HG03565 (cell line): ENCODE measurements at regions not wholly inside any gene's neighbourhood (a gene's known extent, or its start where the extent isn't known, plus 50 kb on each side); places are given as distances from the start of the nearest gene placed in this dataset.
"Not testable (repeated sequence)": the region's sequence is repeated elsewhere in the genome, so short reads cannot be mapped to it uniquely, and the experiment has no call there.

Experiments
- ATAC-seq: cut with Tn5 transposase; IDR thresholded peaks from one replicate; pipeline ENCODE4 v1.9.1; 2021; ENCODE audit warnings: mild to moderate bottlenecking, moderate library complexity; ENCODE audit not compliant: unreplicated experiment

DNA sequence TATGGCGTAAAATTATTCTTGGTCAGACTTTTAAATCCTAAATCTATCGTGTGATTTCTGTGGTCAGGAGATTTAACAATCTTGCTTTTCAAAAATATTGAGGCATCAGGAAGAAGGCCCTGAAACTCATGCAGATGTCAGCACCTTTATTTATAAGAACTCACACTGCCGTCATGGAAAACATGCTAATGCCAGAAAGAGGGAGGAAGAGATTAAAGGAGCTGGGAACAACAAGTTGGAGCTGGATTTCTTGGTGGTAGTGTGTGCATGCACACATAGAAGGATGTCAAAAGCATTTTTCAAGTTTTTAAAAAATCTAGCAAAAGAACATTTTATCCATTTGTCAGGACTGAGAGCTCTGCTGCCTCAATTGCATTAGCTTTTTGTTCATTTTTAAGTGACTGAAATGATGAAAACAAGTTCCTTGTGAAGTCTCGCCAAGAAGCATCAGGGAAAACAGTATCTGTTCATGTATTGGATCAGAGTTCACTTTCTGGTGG, 342.5 kb downstream of the SPRY2 start:
- ATAC-seq, result no peak

GRCh38 chr13:79997244-79997643, 343.7 kb downstream of the SPRY2 start:
- no peak for ATAC-seq

- no peak for ATAC-seq
Observed at GRCh38 chr13:79995334-79995733, 345.6 kb downstream of the SPRY2 start.

DNA sequence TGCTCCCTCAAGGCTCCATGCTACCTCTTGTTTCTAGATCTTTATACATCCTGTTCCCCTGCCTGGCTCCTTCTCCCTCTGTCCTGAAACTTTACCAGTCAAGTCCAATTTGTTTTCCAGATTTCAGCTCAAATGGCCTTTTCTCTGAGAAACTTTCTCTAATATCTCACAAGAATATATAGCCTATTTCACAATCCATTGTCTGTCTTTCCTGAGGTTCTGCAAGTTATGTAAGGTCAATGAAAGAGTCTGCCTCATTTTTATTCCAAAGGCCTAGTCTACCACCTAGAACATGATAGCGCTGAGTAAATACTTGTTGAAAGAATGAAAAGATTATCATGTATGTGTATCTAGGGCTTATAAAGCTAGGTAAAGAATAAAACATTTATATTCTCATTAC, 348.8 kb downstream of the SPRY2 start:
- ATAC-seq, result no peak

DNA sequence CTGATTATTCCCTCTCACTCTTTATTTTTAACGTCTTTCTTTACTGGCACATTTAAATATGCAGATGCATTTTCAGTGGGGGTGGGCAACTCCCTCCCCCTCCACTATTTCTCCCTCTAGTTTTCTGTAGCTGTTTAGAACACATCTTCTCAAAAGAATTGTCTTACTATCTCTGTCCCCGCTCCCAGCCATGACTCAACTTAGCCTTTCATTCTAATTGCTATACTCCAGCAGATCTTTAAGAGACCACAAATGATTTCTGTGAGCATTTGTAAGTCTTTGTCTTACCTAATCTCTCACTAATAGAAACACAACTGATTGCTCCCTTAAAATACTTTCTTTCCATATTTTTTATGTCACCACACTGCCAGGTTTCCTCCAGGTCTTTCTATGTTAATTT, 350.9 kb downstream of the SPRY2 start:
- ATAC-seq, result no peak

GRCh38 chr13:79989217-79989661, 351.7 kb downstream of the SPRY2 start:
- ATAC-seq, result no peak

GRCh38 chr13:79988573-79988972, 352.4 kb downstream of the SPRY2 start:
- ATAC-seq, result no peak

DNA sequence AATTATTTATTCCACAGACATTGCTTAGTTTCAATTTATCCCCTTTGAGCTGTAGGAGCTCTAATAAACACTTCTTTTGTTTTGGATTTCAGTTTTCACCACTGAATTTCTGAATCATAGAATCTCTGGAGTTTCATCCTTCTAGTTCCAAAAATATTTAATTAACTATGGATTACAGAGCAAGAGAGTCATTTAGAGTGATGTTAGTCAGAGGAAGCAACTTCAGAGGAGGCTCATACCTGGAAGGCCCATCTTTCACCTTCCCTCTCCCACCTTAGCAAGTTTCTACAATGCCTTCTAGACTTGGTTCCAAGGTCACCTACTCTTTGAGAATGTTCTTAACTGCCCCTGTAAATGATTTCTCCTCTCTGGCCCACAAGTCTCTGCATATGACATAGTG, 353.2 kb downstream of the SPRY2 start:
- no peak for ATAC-seq

GRCh38 chr13:79987323-79987722, 353.6 kb downstream of the SPRY2 start:
- ATAC-seq, result no peak

DNA sequence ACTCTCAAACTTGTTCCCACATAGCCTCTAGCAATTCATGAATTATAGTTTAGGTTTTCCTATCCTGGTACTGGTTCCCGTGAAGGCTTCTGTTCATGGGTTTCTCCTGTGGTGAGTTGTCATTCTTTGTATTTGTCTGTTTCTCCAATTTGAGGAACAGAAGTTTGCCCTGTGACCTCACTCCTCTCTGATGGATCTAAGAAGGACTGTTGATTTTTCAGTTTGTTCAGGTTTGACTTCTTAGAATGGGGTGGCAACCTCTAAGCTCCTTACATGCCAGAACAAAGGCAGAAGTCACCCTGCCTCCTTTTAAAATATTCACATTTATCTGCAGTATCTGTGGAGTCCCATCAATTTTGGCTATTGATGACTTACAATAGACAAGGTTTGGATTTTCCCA, 354.0 kb downstream of the SPRY2 start:
- no peak for ATAC-seq

DNA sequence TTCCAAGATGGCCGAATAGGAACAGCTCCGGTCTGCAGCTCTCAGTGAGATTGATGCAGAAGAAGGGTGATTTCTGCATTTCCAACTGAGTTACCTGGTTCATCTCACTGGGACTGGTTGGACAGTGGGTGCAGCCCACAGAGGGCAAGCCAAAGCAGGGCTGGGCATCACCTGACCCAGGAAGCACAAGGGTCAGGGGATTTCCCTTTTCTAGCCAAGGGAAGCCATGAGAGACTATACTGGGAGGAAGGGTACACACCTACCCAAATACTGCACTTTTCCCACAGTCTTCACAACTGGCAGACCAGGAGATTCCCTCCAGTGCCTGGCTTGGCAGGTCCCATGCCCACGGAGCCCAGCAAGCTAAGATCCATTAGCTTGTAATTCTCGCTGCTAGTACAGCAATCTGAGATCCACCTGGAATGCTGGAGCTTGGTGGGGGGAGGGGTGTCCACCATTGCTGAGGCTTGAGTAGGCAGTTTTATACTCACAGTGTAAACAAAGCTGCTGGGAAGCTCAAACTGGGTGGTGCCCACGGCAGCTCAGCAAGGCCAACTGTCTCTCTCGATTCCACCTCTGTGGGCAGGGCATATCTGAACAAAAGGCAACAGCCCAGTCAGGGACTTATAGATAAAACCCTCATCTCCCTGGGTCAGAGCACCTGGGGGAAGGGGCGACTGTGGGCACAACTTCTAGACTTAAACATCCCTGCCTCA, 365.8 kb downstream of the SPRY2 start:
- not testable (repeated sequence) for ATAC-seq

DNA sequence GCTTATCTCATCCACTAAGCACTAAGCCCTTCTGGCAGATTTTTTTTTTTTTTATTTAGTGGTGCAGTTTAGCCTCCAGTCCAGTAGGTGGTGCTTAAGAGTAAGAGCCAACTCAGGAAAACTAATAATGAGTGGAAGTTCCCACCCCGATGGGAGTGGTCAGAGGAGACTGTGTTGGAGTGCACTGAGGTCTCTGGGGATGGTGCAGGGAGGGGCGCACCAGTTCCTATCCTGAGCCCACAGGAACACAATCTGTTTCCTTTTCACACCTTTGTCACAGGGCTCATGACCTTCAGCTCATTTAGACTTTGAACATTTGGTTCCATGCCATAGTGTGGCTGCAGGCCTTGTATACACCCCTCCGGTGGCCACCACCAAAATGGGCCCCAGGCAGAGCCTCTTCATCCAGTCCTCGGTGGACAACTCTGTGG, 367.4 kb downstream of the SPRY2 start:
- ATAC-seq, result peak; percentile 93

DNA sequence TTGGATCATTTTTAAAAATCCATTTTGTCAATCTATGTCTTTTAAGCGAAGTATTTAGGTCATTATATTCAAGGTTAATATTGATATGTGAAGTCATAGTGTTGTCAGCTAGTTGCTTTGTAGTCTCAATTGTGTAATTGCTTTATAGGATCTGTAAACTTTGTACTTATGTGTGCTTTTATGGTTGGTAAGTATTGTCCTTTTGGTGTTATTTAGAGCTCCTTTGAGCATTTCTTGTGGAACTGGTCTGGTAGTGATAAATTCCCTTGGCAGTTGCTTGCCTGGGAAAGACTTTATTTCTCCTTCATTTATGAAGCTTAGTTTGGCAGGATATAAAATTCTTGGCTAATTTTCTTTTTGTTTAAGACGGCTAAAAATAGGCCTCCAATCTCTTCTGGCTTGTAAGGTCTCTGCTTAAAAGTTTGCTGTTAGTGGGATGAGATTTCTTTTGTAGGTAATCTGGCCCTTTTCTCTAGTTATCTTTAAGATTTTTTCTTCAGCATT, 368.8 kb downstream of the SPRY2 start:
- no peak for ATAC-seq

DNA sequence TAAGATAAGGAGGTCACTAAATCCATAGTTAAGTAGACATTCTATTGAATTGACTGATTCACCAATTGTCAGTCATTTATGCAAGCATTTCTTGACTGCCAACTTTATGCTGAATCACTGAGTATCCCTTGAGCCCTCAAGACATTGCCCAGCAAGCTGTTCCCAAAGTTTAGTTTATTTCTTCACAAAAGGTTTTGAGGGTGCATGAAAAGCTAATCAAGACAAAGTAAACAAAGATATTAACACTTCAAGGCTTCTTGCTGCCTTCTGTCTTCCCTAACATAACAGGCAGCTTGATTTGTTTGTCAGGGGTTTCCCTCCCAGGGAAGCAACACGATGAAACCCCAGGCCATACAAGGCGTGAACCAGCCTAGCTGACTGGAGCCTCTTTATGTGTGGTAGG, 374.4 kb downstream of the SPRY2 start:
- ATAC-seq, result no peak

DNA sequence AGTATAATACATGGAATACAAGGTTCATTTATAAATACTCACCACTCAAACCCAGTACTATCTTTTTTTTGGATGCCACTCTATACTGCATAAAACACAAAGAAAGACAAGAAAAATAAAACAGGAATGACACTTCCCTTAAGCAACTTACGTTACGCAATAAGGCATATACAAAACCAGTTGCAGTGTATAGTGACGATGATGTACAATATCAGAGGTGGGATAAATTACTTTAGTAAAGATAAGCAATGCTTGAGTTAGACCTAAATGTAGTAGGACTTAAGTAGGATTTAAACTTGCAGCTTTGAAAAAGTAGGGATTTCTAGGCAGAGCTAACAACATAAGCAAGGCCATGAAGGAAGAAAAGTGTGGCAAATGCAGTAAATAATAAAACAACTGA, 374.9 kb downstream of the SPRY2 start:
- no peak for ATAC-seq

DNA sequence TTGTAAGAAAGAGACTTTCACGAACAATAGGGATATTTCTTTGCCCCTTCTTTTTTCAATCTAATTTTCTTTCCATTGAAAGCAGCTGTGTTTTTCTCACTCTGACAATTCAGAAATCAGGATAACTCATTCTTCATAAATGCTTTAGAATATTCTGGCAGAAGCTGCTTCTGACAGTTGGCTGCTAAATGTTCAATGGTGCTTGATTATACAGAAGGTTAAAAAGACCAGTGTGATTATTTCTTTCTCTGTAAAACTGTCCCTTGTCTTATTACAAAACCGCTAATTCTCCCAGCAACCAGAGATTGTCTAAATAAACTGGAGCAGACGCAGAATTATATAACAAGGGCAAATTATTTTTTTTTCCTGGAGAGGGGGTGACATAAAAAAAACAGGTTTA, 394.4 kb downstream of the SPRY2 start:
- ATAC-seq, result no peak

- no peak for ATAC-seq
Observed at GRCh38 chr13:79943346-79944023, 397.4 kb downstream of the SPRY2 start.

DNA sequence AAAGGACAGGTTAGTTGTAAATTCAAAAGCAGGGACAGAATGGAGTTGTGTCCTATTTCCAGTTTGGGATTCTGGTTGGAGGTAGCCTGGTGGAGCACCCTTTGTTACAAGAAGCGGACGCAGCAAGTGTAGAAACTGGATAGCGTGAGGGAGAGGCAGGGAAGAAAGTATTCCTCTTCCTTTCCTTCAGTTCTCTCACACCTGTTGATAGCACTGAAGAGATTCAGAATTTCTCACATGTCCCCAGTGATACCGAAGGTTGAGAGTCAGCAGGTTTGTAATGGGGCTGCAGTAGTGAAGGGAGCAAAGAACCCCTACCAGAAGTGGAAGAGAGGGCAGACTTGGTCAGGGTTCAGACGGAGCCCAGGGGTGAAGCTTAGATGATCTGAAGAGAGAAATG, 399.2 kb downstream of the SPRY2 start:
- ATAC-seq, result no peak

DNA sequence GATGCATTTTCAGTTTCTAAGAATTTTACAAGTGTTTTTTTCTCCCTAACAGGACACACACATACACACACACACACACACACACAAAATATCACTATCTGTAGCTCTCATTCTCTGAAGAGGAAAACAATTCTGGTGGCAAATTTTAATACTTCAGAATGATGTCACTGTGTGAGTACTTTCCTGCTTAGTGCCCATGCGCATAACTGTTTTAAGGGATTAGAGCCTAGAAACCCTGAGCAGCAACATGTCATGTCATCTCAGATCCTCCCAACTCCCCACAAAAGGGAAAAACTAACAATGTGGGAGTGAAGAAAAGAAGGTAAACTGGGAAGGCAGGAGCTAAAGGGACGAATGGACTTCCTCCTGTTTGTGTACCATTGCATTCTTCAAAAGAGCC, 401.2 kb downstream of the SPRY2 start:
- ATAC-seq, result no peak

GRCh38 chr13:79937771-79938216, 403.1 kb downstream of the SPRY2 start:
- ATAC-seq, result no peak

DNA sequence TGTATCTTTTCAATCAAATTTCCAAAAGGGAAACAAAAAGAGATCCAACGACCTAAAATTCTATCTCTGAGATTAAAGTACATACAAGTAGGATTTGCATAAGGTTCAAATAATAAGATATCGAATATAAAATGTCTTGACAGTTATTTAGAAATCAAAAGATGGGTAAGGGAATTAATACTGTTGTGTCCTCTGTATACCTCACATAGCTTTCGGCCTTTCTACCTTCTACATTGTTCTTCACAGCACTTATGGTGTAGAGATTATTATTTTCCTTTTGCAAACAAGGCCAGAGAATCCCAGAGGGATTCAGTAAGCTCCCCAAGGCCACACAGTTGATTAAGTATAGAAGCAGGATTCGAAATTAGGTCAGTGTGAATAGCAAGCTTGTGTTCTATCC, 403.6 kb downstream of the SPRY2 start:
- no peak for ATAC-seq
